ENCODE measurements at regions not wholly inside any gene's neighbourhood (a gene's known extent, or its start where the extent isn't known, plus 50 kb on each side); places are given as distances from the start of the nearest gene placed in this dataset.

DNA sequence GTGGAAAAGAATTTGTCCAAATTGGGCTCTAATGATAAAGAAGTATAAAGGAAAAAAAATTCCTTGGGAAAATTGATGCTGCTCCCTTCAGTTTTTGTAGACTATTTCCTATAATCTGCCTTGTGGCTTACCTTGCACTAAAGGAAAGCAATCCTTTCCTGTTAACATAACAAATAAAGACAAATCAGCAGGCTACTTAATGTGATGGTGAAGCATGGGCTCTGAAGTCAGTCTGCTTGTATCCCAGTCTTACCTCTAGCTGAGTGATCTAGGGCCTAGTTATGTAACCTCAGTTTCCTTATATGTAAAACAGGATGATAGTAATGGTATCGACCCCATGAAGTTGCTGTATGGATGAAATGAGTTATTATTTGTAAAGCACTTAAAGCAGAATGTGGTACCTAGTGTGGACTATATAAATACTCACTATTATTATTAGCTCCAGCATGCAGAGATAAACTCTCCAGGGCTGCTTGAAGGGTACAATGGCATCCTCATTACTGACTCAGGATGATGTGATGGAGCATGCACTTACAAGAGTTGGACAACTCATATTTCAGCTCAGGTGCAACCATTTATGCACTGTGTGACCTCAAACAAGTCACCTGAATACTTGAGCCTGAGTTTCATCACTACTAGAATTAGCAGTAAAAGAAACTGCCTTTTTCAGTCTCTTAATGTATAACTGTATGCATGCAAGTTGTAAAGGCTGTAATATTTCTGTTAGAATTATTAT lies 156.1 kb downstream of the DKK1 start:
- Histone ChIP-seq H3K27ac (no peak overlapping the region), H3K4me3 (no peak overlapping the region), H3K9me3 (no peaks in the 10 kb centered on the region), H3K36me3 (no peaks in the 10 kb centered on the region), H3K27me3 (no peaks in the 10 kb centered on the region), H3K4me1 (no peaks in the 10 kb centered on the region)
- ATAC-seq (no peak), DNase-seq (no peak), FAIRE-seq (no peak)
- WGBS, 2 donors: 87 to 94% methylated on average over 1 of the region's 1 CpG
- intact Hi-C loops (cut with DNase I): no loop called here
- TF ChIP-seq, protein P1, sequence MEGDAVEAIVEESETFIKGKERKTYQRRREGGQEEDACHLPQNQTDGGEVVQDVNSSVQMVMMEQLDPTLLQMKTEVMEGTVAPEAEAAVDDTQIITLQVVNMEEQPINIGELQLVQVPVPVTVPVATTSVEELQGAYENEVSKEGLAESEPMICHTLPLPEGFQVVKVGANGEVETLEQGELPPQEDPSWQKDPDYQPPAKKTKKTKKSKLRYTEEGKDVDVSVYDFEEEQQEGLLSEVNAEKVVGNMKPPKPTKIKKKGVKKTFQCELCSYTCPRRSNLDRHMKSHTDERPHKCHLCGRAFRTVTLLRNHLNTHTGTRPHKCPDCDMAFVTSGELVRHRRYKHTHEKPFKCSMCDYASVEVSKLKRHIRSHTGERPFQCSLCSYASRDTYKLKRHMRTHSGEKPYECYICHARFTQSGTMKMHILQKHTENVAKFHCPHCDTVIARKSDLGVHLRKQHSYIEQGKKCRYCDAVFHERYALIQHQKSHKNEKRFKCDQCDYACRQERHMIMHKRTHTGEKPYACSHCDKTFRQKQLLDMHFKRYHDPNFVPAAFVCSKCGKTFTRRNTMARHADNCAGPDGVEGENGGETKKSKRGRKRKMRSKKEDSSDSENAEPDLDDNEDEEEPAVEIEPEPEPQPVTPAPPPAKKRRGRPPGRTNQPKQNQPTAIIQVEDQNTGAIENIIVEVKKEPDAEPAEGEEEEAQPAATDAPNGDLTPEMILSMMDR (IDR thresholded peaks at IDR 0.05): no peak

DNA sequence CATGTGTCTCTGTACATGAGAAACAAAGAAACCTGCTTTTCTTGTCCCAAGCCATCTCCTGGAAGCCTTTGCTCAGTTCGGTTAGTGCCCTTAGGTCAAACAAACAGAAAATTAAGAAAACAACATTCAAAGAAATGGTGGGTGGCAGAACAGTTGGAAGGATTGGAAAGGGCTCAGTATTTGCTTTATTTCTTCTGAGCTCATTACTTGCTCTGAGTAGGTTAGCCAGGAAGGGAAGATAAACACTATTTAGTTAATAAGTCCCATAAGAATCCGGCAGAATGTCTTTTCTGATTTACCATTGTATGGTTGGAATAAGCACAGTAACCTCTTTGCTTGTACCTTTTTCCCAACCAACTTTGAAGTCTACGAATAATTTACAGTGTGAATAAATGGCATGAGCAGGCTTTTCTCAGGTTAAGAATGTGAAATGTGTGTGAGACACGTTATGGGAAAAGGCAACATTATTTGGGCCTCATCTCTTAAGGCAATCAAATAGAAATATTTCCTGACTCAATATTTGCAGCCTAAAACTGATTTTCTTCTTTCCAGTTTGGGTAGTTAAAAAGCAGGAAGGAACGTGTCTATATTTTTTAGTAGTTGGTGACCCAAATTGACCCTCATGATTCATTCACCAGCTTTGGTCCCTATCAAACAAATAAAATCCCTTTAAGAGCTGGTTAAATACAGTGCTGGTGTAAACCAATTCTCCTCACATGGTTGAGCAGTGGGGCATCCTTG lies 158.5 kb downstream of the DKK1 start:
- 46 to 48% methylated on average over 5 of the region's 5 CpGs for WGBS, 2 donors

DNA sequence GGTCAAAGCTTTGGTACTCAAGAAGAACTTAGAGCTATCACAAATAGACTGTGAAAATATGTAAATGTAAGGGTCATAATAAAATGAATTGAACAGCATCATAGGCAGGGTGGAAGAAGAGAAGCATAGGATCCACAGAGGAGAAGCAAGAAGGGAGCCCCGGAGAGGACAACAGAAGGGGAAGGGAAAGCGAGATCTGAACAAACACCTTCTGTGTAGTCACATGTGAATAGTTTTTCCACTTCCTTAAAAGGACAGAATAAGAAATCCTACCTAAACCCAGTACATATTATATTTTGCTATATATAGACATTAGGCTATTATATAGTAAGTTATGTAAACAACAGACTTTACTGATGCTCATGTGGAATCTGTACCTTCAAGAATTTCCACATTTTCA lies 160.2 kb downstream of the DKK1 start:
- WGBS, 2 donors: 82 to 84% methylated on average over 2 of the region's 2 CpGs
- Histone ChIP-seq H3K36me3 (no peaks in the 10 kb centered on the region), H3K4me3 (no peak overlapping the region), H3K27me3 (no peaks in the 10 kb centered on the region), H3K9me3 (no peaks in the 10 kb centered on the region), H3K27ac (no peak overlapping the region), H3K4me1 (no peaks in the 10 kb centered on the region)
- no peak for DNase-seq
- FAIRE-seq: no peak
- intact Hi-C loops (cut with DNase I): no loop called here
- TF ChIP-seq, protein P1 (IDR thresholded peaks at IDR 0.05): no peak
- no peak for ATAC-seq

More for the DNA sequence above, 158.5 kb downstream of the DKK1 start:
- no peak overlapping the region for H3K27ac ChIP-seq
- H3K4me1 ChIP-seq: no peaks in the 10 kb centered on the region
- FAIRE-seq (no peak), ATAC-seq (no peak), DNase-seq (no peak)
- TF ChIP-seq, protein P1 (IDR thresholded peaks at IDR 0.05): no peak
- no peaks in the 10 kb centered on the region for H3K27me3 ChIP-seq
- no peaks in the 10 kb centered on the region for H3K9me3 ChIP-seq
- intact Hi-C loops (cut with DNase I): no loop called here
- no peak overlapping the region for H3K4me3 ChIP-seq
- H3K36me3 ChIP-seq: no peaks in the 10 kb centered on the region

DNA sequence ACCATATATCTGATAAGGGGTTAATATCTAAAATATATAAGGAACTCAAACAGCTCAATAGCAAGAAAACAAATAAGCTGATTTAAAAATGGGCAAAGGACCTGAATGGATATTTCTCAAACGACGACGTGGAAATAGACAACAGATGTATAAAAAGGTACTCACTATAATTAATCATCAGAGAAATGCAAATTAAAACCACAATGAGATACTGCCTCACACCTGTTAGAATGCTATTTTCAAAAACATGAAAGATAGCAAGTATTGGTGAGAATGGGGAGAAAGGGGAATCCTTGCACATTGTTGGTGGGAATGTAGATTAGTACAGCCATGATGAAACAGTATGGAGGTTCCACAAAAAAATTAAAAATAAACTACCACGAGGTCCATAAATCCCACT lies 163.2 kb downstream of the DKK1 start:
- intact Hi-C loops (cut with DNase I): no loop called here
- WGBS, 2 donors: 33 to 47% methylated on average over 4 of the region's 4 CpGs
- H3K9me3 ChIP-seq: no peaks in the 10 kb centered on the region
- no peak overlapping the region for H3K4me3 ChIP-seq
- no peak for FAIRE-seq
- no peak overlapping the region for H3K27ac ChIP-seq
- no peak for ATAC-seq
- TF ChIP-seq, protein P1 (IDR thresholded peaks at IDR 0.05): no peak
- no peaks in the 10 kb centered on the region for H3K4me1 ChIP-seq
- no peaks in the 10 kb centered on the region for H3K27me3 ChIP-seq
- no peaks in the 10 kb centered on the region for H3K36me3 ChIP-seq
- DNase-seq: no peak

DNA sequence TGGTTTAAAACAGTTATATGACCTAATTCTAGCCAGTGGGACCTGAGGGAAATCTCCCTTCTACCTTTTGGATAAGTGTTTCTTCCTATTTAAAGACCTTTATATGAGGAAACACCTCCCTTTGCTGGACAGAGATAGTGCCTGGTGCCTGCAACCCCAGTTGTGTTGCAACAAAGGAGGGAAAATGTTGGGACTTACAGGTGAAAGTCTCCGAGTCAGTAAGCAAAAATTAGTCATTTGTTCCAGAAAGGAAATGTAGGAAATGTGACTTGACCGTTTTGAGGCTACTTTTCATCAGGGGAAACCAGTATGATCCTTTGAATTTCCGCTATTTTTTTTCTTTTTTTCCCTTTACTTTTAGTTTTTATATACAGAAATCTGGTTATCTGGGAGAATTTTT lies 165.5 kb downstream of the DKK1 start:
- ATAC-seq (no peak), FAIRE-seq (no peak), DNase-seq (no peak)
- intact Hi-C loops (cut with DNase I): no loop called here
- H3K27me3 ChIP-seq: no peaks in the 10 kb centered on the region
- no peaks in the 10 kb centered on the region for H3K9me3 ChIP-seq
- H3K4me3 ChIP-seq: no peak overlapping the region
- no peaks in the 10 kb centered on the region for H3K4me1 ChIP-seq
- H3K36me3 ChIP-seq: no peaks in the 10 kb centered on the region
- WGBS, 2 donors: 56 to 63% methylated on average over 3 of the region's 3 CpGs
- TF ChIP-seq, protein P1 (IDR thresholded peaks at IDR 0.05): no peak
- no peak overlapping the region for H3K27ac ChIP-seq

Measured in pancreas (tissue), 10 donors.